ENCODE measurements at regions not wholly inside any gene's neighbourhood (a gene's known extent, or its start where the extent isn't known, plus 50 kb on each side); places are given as distances from the start of the nearest gene placed in this dataset.

DNA sequence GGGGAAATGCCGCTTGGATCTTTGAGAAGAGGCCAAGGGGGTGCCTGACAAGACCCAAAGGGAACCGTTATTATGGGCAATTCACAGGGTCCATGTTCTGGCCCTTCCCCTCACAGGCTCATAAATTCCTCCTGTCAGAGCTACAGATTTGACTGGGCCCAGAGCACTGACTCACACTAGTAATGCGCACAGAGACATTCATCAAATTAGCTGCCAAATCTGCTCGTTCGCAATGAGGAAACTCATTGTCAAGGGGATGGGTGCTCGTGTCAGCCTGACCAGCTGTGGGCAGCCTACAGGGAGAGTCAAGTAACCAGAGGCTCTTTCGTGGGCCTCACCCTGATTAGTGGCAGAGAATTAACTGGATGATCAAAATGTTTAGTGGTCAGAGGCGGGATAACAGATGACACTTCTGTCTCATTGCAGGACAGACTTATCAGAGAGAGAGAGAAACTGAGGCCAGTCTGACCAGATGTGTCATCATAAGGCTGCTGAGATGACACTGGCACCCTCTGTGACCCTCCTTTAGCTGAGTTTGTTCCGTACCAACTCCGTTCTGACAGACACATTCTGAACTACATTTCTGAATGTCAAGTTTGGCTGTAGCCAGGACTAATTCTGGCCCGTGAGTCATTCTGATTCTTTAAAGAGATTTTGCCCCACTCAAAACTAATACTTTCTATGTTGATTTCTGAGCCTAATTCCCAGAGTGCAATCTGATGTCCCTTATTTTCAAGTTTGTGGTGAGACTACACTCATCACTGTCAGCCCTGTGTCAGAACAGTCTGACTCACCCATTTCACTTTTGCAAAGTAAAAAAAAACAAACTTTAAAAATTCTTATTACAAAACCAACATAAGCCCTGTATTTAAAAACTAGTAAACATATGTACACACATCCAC, 377.1 kb downstream of the ACTL7B start:
- peaks cover 20% of the 10 kb centered on the region for H3K4me1 ChIP-seq (ENCODE audit: control insufficient read depth, insufficient read depth, low read length)
- no peak overlapping the region for H3K4me3 ChIP-seq (ENCODE audit: low read depth, low read length)
- ChIA-PET CTCF (interaction anchor here (1.4 kb wide), 1 partner anchor 10 kb away, joined by 7 read pairs; no protein-coding TSS in a partner anchor), POLR2A (no interaction called here)
- no peaks in the 10 kb centered on the region for H3K9me3 ChIP-seq (ENCODE audit: control insufficient read depth, insufficient read depth, low read depth, low read length)
- H3K27ac ChIP-seq (ENCODE audit: extremely low read depth, low read depth, low read length), result 0 out of 2 replicates have a peak overlapping the region, but pooled peaks have one; percentile 6
- no peaks in the 10 kb centered on the region for H3K36me3 ChIP-seq (ENCODE audit: control insufficient read depth in 2 of 2, insufficient read depth in 1 of 2, low read length in 2 of 2)
- no peak for TF ChIP-seq ZNF169 (tag by site-specific recombination; IDR thresholded peaks at IDR 0.05)
- no peak for TF ChIP-seq ZNF16 (tag by site-specific recombination; IDR thresholded peaks at IDR 0.05; ENCODE audit: low read depth)
- TF ChIP-seq, protein P1, sequence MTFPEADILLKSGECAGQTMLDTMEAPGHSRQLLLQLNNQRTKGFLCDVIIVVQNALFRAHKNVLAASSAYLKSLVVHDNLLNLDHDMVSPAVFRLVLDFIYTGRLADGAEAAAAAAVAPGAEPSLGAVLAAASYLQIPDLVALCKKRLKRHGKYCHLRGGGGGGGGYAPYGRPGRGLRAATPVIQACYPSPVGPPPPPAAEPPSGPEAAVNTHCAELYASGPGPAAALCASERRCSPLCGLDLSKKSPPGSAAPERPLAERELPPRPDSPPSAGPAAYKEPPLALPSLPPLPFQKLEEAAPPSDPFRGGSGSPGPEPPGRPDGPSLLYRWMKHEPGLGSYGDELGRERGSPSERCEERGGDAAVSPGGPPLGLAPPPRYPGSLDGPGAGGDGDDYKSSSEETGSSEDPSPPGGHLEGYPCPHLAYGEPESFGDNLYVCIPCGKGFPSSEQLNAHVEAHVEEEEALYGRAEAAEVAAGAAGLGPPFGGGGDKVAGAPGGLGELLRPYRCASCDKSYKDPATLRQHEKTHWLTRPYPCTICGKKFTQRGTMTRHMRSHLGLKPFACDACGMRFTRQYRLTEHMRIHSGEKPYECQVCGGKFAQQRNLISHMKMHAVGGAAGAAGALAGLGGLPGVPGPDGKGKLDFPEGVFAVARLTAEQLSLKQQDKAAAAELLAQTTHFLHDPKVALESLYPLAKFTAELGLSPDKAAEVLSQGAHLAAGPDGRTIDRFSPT (tag by site-specific recombination; IDR thresholded peaks at IDR 0.05), result peak; percentile 42; the same call in 1 of the 2 replicates
- no peak for TF ChIP-seq ZXDB (tag by site-specific recombination; IDR thresholded peaks at IDR 0.05)
- no peak for TF ChIP-seq ZSCAN4 (tag by site-specific recombination; IDR thresholded peaks at IDR 0.05)
- no peak for TF ChIP-seq KLF1 (tag by site-specific recombination; IDR thresholded peaks at IDR 0.05)
- no peak for TF ChIP-seq ZNF202 (tag by site-specific recombination; IDR thresholded peaks at IDR 0.05; ENCODE audit: borderline replicate concordance)
- TF ChIP-seq ZNF629 (tag by site-specific recombination; IDR thresholded peaks at IDR 0.05), result peak; percentile 17; the same call in 1 of the 2 replicates
- TF ChIP-seq, protein P2, sequence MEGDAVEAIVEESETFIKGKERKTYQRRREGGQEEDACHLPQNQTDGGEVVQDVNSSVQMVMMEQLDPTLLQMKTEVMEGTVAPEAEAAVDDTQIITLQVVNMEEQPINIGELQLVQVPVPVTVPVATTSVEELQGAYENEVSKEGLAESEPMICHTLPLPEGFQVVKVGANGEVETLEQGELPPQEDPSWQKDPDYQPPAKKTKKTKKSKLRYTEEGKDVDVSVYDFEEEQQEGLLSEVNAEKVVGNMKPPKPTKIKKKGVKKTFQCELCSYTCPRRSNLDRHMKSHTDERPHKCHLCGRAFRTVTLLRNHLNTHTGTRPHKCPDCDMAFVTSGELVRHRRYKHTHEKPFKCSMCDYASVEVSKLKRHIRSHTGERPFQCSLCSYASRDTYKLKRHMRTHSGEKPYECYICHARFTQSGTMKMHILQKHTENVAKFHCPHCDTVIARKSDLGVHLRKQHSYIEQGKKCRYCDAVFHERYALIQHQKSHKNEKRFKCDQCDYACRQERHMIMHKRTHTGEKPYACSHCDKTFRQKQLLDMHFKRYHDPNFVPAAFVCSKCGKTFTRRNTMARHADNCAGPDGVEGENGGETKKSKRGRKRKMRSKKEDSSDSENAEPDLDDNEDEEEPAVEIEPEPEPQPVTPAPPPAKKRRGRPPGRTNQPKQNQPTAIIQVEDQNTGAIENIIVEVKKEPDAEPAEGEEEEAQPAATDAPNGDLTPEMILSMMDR (tag by site-specific recombination; IDR thresholded peaks at IDR 0.05), result no peak
- no peak for TF ChIP-seq ZNF10 (tag by site-specific recombination; IDR thresholded peaks at IDR 0.05)
- TF ChIP-seq ZNF660 (tag by site-specific recombination; IDR thresholded peaks at IDR 0.05), result no peak
- no peak for TF ChIP-seq ZNF488 (tag by site-specific recombination; IDR thresholded peaks at IDR 0.05)
- TF ChIP-seq ZBTB10 (tag by site-specific recombination; IDR thresholded peaks at IDR 0.05), result no peak
- TF ChIP-seq SP7 (tag by site-specific recombination; IDR thresholded peaks at IDR 0.05), result peak; percentile 62
- TF ChIP-seq ZNF121 (tag by site-specific recombination; IDR thresholded peaks at IDR 0.05), result no peak
- no peak for TF ChIP-seq ZNF664 (tag by site-specific recombination; IDR thresholded peaks at IDR 0.05)
- 0 out of 2 replicates have a peak, but pooled peaks have one; percentile 16 for TF ChIP-seq WT1 (tag by site-specific recombination; IDR thresholded peaks at IDR 0.05)
- no peak for TF ChIP-seq ZNF544 (tag by site-specific recombination; IDR thresholded peaks at IDR 0.05)
- no peak for TF ChIP-seq ZNF140 (tag by site-specific recombination; IDR thresholded peaks at IDR 0.05)
- TF ChIP-seq KLF10 (tag by site-specific recombination; IDR thresholded peaks at IDR 0.05), result no peak
- no peak for TF ChIP-seq ZNF610 (tag by site-specific recombination; IDR thresholded peaks at IDR 0.05; ENCODE audit: borderline replicate concordance)
- peak; percentile 74 for TF ChIP-seq ZNF600 (tag by site-specific recombination; IDR thresholded peaks at IDR 0.05)
- TF ChIP-seq, protein P3, sequence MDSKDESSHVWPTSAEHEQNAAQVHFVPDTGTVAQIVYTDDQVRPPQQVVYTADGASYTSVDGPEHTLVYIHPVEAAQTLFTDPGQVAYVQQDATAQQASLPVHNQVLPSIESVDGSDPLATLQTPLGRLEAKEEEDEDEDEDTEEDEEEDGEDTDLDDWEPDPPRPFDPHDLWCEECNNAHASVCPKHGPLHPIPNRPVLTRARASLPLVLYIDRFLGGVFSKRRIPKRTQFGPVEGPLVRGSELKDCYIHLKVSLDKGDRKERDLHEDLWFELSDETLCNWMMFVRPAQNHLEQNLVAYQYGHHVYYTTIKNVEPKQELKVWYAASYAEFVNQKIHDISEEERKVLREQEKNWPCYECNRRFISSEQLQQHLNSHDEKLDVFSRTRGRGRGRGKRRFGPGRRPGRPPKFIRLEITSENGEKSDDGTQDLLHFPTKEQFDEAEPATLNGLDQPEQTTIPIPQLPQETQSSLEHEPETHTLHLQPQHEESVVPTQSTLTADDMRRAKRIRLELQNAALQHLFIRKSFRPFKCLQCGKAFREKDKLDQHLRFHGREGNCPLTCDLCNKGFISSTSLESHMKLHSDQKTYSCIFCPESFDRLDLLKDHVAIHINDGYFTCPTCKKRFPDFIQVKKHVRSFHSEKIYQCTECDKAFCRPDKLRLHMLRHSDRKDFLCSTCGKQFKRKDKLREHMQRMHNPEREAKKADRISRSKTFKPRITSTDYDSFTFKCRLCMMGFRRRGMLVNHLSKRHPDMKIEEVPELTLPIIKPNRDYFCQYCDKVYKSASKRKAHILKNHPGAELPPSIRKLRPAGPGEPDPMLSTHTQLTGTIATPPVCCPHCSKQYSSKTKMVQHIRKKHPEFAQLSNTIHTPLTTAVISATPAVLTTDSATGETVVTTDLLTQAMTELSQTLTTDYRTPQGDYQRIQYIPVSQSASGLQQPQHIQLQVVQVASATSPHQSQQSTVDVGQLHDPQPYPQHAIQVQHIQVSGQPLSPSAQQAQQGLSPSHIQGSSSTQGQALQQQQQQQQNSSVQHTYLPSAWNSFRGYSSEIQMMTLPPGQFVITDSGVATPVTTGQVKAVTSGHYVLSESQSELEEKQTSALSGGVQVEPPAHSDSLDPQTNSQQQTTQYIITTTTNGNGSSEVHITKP (tag by site-specific recombination; IDR thresholded peaks at IDR 0.05), result no peak
- TF ChIP-seq MEIS1 (CRISPR knock-in tag; IDR thresholded peaks at IDR 0.05; ENCODE audit: borderline replicate concordance), result no peak
- no peak for TF ChIP-seq ZNF211 (tag by site-specific recombination; IDR thresholded peaks at IDR 0.05; ENCODE audit: low read depth)
